NCI-H2171 (cell line): ENCODE measurements at regions not wholly inside any gene's neighbourhood (a gene's known extent, or its start where the extent isn't known, plus 50 kb on each side); places are given as distances from the start of the nearest gene placed in this dataset.

ENCODE experiments used
- DNase-seq: peaks from one replicate; lab custom pipeline; 2025; lab: John Stamatoyannopoulos, UW

DNA sequence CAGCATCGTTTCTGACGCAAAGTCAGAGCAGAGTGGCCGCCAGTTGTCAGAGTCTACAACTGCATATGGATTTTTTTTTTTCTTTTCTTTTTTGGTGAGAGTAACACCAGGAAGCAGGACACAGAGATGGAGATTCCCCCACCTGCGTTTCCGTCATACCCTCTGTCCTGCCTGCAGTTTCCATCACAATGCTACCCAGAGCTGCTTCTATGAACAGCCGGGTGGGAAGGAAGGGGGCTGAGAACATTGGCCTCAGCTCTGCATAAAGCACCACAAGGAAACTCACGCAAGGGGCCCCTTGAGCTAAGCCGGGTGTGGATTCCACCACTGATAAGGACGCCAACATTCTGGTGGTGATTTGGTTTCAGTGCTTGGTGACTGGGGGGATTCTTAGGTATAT is 183.5 kb upstream of the AFDN start:
- no peak for DNase-seq

DNA sequence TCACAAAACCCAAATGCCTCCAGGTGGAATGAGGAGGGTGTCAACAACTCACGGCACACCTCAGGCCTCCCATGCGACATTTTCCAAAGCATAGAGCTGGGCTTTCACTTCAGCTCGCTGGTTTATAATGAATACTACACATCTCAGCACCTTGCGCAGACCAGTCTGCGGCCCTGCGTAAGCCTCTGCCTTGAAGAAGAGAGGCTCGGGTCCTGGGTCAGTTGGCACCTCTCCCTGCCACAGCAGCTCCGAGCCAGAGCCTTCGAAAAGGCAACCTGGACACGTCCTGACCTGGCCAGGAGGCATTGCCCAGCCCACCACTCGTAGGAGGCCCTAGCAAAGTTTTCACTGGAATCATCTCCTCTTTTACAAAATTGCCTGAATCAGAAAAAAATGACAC is 183.0 kb upstream of the AFDN start:
- DNase-seq = no peak

DNA sequence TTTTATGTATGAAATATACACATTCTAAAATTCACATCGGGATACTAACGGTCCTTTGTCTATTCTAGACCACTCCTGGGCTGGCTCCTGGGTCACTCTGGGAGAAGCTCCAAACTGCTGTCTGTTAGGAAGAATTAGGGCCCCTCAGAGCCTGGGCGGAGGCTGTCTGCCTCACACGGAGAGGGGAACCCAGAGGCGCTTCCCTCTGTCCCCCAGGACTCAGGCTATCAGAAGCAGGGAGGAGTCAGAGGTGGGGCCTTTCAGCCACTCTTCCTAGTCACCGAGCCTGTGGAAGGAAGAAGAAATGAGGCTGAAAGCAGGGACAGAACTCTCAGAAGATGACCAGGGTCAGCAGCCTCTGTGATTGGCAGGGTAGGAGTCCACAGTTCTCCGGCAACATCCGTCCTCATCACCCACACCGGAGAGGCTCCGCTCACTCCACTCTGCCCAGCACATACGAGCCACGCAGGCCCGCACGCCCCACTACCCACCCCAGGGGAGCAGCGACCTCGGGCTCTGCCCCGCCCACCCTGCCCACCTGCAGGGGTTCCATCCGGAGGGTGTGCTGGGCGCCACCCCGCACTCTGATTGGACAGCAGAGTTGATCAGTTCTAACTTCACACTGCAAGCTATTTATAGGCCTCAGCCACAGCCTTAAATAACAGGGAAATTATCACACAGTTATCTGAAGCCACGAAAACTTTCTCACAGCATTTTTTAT is 182.1 kb upstream of the AFDN start:
- DNase-seq = no peak

DNA sequence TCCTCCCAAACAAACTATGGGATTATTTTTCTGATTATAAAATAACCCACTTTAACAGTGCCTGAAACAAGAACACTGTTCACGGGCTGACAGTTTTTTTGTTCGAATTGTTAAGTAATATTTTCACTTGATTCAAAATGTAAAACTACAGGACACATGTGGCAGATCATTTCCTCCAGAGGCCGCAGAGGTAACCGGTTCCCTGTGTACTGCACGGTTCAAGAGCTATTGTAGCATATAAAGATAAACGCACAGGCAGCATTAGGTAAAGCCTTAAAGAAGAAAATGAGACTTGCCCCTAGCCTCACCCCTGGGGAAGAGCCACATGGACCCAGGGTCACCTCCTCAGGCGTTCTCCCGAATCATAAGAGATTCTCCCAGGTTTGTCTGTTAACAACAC is 181.3 kb upstream of the AFDN start:
- DNase-seq = no peak

DNA sequence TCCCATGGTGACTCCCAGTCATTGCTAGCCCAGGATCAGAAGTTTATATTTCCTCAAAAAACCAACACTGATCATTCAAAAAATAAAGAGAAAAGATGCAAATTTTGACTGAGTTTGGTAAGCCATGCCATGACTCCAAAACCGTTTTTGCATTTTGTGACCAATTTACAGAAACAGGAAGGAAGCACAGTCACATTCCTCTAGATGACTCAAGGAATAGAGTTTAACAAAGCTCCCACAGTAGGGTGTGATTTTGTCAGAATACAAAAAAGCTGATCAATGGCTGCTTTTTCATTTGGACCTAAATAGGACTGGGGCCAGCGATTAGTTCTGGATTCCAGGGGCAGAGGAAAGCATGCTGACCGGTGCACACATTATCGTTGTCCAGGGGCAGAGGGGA is 179.4 kb upstream of the AFDN start:
- no peak for DNase-seq

DNA sequence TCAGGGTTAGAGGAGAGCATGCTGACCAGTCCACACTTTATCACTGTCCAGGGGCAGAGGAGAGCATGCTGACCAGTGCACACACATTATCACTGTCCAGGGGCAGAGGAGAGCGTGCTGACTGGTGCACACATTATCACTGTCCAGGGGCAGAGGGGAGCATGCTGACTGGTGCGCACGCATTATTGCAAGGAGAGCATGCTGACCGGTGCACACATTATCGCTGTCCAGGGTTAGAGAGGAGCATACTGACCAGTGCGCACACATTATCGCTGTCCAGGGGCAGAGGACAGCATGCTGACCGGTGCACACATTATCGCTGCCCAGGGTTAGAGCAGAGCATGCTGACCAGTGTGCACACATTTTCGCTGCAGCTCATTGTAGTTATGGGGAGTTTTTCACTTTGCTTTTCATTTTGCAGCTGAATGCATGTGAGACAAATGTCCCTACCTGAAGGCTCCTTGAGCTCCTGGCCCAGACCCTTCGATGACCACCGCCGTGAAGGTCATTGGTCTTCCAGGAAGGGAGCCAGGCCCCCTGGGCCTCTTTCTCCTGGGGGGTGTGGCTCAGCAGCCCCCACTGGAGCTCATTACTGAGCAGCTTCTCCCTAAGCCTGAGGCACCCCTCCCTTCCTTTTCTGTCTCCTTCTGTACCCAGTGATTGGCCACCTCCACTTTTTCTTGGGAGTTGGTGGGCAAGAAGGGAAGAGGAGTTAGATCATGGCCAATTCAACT is 178.8 kb upstream of the AFDN start:
- DNase-seq = no peak

DNA sequence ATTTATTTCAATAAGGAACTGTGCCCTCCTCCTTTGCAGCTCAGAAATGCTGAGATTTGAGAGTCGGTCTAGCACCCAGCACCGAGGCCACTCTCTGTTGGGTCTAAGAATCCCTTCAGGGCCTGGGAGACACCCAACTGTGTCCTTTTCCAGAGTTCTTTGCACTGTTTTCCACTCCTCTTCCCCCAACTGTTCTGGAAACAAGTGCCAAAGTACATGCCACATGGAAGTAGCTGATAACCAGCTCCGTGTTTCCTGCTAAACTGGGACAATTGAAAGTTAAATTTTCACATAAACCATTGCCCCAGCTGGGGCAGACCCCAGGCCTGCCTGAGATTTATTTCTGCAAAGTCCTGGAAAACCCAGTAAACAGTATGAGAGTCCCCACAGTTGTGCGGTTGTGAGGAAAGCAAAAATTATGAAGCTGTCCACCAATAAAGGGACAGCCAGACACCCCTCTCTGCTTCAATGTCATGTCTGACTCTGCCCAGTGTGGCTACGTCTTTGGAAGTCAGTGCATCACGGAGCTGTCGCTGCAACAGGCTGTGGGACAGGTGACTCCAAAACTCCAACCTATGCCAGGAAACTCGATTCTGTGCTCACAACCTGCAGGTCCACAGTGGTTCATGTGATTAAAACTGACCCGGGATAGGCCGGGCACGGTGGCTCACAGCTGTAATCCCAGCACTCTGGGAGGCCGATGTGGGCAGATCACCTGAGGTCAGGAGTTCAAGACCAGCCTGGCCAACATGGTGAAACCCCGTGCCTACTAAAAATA is 178.0 kb upstream of the AFDN start:
- no peak for DNase-seq

DNA sequence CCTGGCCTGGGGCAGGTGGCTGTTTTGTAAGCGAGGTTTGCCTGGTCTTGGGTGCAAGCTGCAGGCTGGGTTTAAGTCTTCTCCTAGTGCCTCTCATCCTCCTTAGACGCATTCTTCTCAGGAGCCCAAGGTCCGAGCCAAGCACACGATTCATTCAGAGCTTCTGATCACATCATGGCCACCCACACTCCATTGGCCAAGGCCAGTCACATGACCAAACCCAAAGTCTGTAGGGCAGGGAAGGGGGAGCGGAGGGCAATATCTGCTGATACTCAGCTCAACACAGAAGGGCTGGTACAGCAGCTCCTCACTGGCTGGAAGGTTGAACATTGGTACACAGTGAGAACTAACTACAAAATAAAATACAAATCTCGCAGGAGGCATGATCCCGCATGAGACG is 177.2 kb upstream of the AFDN start:
- no peak for DNase-seq

DNA sequence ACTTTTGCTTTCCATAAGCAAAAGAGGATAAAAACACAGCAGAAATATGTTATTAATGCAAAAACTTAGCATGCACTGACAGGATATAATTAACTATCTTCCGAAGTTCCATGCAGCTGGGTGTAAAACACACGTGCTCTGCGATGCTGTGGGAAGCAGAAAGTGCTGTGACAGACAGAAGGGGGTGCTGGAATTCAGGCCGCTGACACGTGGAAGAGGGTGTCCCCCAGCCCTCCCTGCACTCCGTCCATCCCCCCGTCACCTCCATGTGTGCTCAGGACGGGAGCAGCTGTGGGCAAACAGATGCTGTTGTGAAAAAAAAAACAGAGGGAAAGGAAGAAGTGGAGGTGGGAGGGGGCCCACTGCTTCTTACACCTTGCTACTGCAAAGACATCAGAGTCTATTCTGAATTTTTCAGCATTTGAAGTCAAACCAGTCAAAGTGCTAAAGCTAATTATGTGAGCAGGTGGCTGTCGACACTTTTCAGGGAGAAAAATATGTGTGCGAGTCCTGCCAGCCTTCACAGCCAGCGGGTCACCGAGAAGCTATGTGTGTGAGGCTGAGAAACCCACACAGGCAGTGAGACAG is 175.9 kb upstream of the AFDN start:
- DNase-seq = peak; percentile 74

DNA sequence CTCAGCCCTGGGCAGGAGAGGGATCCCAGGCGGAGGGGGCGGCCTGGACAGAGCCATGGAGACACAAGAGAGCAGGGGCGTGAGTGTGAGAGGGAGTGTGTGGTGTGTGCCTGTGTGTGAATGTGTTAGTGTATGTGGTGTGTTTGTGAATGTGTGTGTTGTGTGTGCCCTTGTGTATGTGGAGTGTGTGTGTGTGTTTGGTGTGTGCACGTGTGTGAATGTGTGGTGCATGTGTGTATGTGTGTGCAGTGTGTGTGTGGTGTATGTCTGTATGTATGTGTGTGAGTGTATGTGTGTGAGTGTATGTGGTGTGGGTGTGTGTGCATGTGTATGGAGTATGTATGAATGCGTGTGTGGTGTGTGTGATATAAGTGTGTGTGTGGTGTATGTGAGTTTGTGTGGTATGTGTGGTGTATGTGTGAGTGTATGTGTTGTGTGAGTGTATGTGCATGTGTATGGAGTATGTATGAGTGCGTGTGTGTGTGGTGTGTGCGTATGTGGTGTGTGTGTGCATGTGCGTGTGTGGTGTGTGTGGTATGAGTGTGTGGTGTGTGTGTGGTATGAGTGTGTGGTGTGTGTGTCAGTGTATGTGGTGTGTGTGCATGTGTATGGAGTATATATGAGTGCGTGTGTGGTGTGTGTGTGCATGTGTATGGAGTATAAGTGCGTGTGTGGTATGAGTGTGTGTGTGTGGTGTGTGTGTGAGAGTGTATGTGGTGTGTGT is 175.2 kb upstream of the AFDN start:
- DNase-seq = no peak

DNA sequence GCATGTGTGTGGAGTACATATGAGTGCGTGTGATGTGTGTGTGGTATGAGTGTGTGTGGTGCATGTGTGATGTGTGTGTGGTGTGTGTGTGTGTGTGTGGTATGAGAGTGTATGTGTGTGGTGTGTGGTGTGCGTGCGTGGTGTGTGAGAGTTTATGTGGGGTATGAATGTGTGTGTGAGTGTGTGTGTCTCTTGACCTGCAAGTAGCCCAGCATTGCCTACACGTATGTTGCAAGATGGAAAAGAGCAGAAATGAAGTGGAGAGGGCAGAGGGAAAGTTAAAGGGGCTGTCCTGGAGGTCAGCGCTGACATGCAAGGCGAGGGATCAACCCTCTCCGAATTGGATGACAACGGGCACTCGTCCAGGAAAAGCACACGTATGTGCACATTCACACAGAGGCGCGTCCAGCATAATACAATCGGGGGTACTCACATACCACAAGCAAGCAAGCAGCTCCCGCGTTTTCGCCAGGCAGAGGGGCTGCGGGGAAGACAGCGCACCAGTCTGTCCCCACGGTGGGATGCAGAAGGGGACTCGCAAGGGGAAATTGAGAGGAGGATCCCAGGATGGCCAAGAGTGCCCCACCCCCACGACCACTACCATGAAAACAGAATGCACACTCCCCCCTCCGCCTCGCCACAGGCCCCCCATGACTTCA is 174.5 kb upstream of the AFDN start:
- DNase-seq = no peak

DNA sequence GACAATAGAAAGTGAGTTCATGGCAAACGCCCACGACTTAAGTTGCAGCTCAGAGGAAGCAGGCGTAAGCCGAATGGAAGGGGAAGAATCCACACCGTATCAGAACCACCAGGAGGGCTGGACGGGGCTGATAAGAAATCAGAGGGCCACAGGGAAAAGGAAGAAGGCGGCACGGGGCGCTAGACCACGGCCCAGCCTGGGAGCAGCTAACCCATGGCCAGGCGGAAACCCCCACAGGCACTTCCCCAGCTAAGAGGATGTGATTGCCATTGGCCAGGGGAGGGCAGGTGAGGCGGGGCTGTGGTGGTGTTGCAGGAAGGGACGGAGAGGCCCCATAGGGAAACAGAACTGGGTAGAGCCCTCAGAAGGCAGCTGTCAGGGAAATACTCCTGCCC is 174.0 kb upstream of the AFDN start:
- DNase-seq = no peak

DNA sequence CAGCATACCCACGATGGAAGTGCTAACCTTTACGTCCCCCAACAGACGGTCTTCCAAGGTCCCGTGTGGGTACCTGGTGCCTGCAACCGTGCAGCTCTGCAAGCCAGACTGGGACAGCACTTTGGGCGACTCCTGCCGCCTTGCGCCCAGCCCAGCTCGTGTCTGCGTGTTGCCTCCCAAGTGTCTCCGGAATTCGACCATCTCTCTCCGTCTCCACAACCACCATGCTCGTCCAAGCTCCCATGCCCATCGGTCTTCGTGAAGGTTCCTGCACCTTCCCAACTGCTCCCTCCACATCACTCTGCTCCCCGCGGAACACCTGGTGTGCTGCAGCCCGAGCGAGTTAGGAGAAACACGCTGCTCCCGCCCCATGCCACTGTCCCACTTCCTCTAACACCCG is 173.2 kb upstream of the AFDN start:
- DNase-seq = no peak

DNA sequence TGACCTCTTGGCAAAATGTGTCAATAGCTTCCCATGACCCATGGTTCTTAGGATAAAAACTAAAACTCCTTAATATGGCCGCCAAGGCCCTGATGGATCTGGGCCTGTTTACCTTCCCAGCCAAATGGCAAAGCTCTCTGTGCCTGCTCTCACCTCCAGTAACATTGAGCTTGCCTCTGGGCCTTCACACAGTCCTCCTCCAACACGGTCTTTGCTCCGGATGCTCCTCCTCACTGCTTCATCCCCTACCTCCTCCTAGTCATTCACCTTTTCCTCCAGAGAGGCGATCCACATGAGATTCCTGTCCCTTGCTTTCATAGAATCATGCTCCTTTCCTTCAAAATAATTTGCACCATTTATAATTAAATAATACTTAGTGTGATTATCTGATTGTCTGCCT is 172.3 kb upstream of the AFDN start:
- DNase-seq = no peak

DNA sequence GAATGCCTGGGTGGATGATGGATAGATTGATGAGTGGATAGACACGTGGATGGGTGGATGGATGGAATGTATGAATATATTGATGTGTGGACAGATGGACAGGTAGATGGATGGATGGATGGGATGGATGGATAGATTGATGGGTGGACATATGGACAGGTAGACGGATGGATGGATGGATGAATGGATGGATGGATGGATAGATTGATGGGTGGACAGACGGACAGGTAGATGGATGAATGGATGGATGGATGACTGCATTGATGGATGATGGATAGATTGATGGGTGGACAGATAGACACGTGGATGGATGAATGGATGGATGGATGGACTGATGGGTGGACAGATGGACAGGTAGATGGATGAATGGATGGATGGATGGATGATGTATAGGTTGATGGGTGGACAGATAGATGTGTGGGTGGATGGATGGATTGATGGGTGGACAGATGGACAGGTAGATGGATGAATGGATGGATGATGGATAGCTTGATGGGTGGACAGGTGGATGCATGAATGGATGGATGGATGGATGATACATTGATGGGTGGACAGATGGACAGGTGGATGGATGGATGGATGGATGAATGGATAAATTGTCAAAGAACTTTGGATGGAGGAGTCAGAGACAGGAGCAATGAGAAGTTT is 171.4 kb upstream of the AFDN start:
- no peak for DNase-seq

DNA sequence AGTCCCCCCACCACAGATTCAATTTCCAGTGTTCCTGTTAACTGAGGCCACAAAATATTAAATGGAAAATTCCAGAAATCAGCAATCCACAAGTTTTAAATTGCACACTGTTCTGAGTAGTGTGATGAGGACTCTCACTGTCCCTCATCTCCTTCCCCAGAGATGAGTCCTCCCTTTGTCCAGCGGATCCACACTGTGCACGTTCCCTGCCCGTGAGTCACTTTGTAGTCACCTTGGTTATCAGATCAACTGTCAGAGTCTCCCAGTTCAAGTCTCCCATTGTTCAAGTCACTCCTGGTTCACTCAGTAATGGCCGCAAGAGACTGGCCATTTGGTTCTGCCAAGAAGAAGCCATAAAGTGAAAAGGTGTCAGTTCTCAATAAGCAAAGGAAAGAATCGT is 168.6 kb upstream of the AFDN start:
- DNase-seq = no peak

DNA sequence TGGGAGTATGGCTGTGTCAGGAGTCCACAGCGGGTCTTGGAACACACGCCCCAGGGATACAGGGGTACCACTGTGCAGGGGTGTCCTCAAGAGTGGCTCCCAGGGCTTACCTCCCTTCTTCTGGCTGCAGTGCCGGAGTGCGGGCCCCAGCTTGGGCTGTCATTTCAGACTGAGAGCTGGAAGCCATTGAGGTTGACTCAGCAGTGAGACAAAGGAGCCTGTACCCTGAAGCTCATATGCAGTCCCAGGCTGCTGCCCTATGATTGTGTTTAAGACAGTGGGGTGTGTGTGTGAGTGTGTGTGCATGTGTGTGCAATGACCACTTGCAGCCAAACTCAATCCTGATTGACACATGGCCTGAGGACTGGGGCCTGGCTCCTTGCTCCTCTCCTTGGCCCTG is 167.7 kb upstream of the AFDN start:
- DNase-seq = no peak

DNA sequence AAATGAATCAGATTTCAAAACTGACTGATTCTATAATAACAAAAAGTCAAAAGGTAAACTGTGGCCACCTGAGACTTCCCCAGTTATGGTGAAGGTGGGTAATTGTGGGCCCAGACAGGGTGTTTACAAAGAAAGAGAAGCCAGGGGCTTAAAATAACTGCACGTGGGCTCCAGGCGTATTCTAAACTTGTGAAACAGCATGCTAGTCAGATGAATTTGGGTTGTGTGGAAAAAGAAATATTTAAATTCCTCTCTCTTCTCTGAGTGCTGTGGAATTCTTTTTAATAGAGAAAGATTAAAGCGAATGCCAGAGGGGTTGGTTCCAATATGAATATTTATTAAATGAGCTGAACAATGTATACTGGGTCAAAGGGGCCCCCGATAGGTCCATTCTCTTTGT is 166.3 kb upstream of the AFDN start:
- no peak for DNase-seq

DNA sequence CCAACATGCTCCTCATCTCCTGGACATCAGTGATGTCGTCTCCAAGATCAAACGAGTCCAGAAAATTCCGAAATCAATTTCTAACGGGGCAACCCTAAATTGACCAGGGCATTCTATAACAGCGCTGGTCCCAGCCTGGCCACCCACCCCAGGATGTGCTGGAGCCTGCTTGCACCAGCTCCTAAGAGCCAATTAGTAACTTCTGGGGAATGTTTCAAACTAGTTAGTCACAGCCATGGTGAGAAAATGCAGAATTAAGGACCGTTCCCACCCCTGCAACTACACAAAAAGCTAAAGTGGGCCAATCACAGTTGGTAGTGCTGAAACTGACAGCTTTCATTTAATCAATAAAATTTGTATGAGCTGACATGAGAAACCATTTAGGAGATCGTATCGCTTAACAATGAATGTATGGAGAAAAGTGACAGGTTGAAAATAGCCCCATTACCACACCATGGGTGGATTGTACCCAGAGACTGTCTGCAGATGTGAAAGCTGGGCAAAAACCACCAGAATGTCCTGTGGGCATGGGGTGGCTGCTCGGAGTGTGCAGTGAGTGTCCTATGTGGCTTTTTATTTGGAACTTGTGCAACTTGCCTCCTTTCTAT is 165.7 kb upstream of the AFDN start:
- no peak for DNase-seq

DNA sequence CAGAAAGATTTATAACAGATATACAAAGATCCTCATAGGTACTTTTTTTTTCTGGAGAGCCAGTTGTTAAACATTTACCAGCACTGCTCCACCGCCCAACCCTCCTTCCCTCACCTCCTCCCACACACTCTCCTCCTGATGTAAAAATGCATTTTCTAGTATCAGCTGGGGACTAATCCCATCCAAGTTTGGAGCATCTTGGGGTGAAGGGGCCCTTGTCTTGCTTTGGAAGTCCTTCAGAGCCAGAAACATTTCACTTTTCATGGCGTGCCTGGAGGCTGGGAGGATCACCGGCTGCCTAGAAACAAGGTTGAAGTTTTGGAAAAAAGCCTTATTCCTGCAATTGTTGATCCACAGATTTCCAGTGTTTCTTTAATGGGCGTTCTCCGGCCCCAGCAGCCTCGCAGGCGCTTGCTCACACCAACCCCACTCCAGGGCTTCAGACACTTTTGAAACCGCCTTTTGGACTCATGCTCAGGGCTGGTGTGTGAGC is 165.1 kb upstream of the AFDN start:
- DNase-seq = no peak
